Hepatocyte (in vitro differentiated cells): ENCODE measurements at regions not wholly inside any gene's neighbourhood (a gene's known extent, or its start where the extent isn't known, plus 50 kb on each side); places are given as distances from the start of the nearest gene placed in this dataset.

ENCODE experiments used
- DNase-seq: peaks from one replicate; pipeline ENCODE4 v3.0.0-alpha.2; 2016; ENCODE audit warnings: low spot score
- H2AFZ ChIP-seq: fragments of 200-600 bp; sonication (generic); 2 replicates; pipeline ENCODE4 v1.6.0; 2016; ENCODE audit warnings: antibody characterized with exemption, mild to moderate bottlenecking
- H3K27ac ChIP-seq: fragments of 200-600 bp; sonication (generic); 2 replicates; pipeline ENCODE4 v1.5.1; 2016; ENCODE audit warnings: mild to moderate bottlenecking
- H3K27me3 ChIP-seq: fragments of 200-600 bp; sonication (generic); 2 replicates; pipeline ENCODE4 v1.6.1; 2016
- H3K36me3 ChIP-seq: fragments of 200-600 bp; sonication (generic); replicated peaks from 2 replicates; pipeline ENCODE4 v1.5.1; 2016; ENCODE audit warnings: low read depth; ENCODE audit not compliant: insufficient read depth
- H3K4me1 ChIP-seq: fragments of 200-600 bp; sonication (generic); 2 replicates; pipeline ENCODE4 v1.5.1; 2016; ENCODE audit warnings: mild to moderate bottlenecking, moderate library complexity; ENCODE audit not compliant: insufficient read depth
- H3K4me2 ChIP-seq: fragments of 200-600 bp; sonication (generic); 2 replicates; pipeline ENCODE4 v1.6.0; 2016
- H3K4me3 ChIP-seq: fragments of 200-600 bp; sonication (generic); 2 replicates; pipeline ENCODE4 v1.5.1; 2016; ENCODE audit warnings: mild to moderate bottlenecking
- H3K79me2 ChIP-seq: fragments of 200-600 bp; sonication (generic); 2 replicates; pipeline ENCODE4 v1.6.0; 2017; ENCODE audit warnings: mild to moderate bottlenecking
- H3K9me2 ChIP-seq: fragments of 200-600 bp; sonication (generic); replicated peaks from 2 replicates; pipeline ENCODE4 v1.6.0; 2017; ENCODE audit warnings: mild to moderate bottlenecking; ENCODE audit not compliant: insufficient read depth
- H3K9me3 ChIP-seq: fragments of 200-600 bp; sonication (generic); 2 replicates; pipeline ENCODE4 v1.5.1; 2016; ENCODE audit warnings: low read depth, mild to moderate bottlenecking
- H4K20me1 ChIP-seq: fragments of 200-600 bp; sonication (generic); 2 replicates; pipeline ENCODE4 v1.6.0; 2016; ENCODE audit warnings: mild to moderate bottlenecking; ENCODE audit not compliant: insufficient read depth, poor library complexity, severe bottlenecking
- CTCF ChIP-seq: fragments of 200-600 bp; sonication (generic); IDR thresholded peaks from 2 replicates; pipeline ENCODE4 v1.5.1; 2016; ENCODE audit warnings: antibody characterized with exemption, mild to moderate bottlenecking; ENCODE audit not compliant: poor library complexity
- EZH2 ChIP-seq: fragments of 200-600 bp; sonication (generic); IDR thresholded peaks from 2 replicates; pipeline ENCODE4 v1.6.1; 2016; ENCODE audit warnings: antibody characterized with exemption, mild to moderate bottlenecking, borderline replicate concordance
- EZH2phosphoT487 ChIP-seq: fragments of 200-600 bp; sonication (generic); IDR thresholded peaks from one replicate; pipeline ENCODE4 v1.6.1; 2018; ENCODE audit warnings: antibody characterized with exemption, mild to moderate bottlenecking, low read depth, moderate library complexity; ENCODE audit not compliant: unreplicated experiment, severe bottlenecking
- WGBS: methylation state at CpG from one replicate; pipeline ENCODE4 v1.1.6; 2016; ENCODE audit warnings: low lambda C conversion rate; ENCODE audit errors: missing lambda C conversion rate; 5-methylcytosine and 5-hydroxymethylcytosine counted together

- no peaks in the 10 kb centered on the region for H3K4me1 ChIP-seq
- H4K20me1 ChIP-seq = no peaks in the 10 kb centered on the region
- H3K4me2 ChIP-seq = no peak overlapping the region
- TF ChIP-seq CTCF = no peak
- no peak for TF ChIP-seq EZH2phosphoT487
- TF ChIP-seq EZH2 = no peak
- no peaks in the 10 kb centered on the region for H3K36me3 ChIP-seq
- DNase-seq = no peak
- H3K9me3 ChIP-seq = no peaks in the 10 kb centered on the region
- no peaks in the 10 kb centered on the region for H3K27me3 ChIP-seq
- H3K4me3 ChIP-seq = no peak overlapping the region
- WGBS = 74% methylated on average over 6 of the region's 6 CpGs
- H3K27ac ChIP-seq = no peak overlapping the region
- H3K79me2 ChIP-seq = no peaks in the 10 kb centered on the region
- no peak overlapping the region for H2AFZ ChIP-seq
- H3K9me2 ChIP-seq = no peaks in the 10 kb centered on the region
Measured at GRCh38 chr12:125376422-125376821, 311.2 kb downstream of the AACS start.

GRCh38 chr12:125377093-125377492 is 311.9 kb downstream of the AACS start:
- no peak overlapping the region for H3K27ac ChIP-seq
- no peaks in the 10 kb centered on the region for H3K9me3 ChIP-seq
- TF ChIP-seq CTCF (no peak), EZH2phosphoT487 (no peak), EZH2 (no peak)
- 100% methylated on average over 1 of the region's 1 CpG for WGBS
- H3K36me3 ChIP-seq = no peaks in the 10 kb centered on the region
- H3K4me1 ChIP-seq = no peaks in the 10 kb centered on the region
- H3K79me2 ChIP-seq = no peaks in the 10 kb centered on the region
- H3K27me3 ChIP-seq = no peaks in the 10 kb centered on the region
- no peak overlapping the region for H3K4me2 ChIP-seq
- H3K4me3 ChIP-seq = no peak overlapping the region
- H3K9me2 ChIP-seq = no peaks in the 10 kb centered on the region
- no peak for DNase-seq
- no peaks in the 10 kb centered on the region for H4K20me1 ChIP-seq
- H2AFZ ChIP-seq = no peak overlapping the region

- no peak overlapping the region for H2AFZ ChIP-seq
- no peak for TF ChIP-seq EZH2
- no peak for TF ChIP-seq EZH2phosphoT487
- no peak for TF ChIP-seq CTCF
- WGBS = 93% methylated on average over 4 of the region's 4 CpGs
- no peaks in the 10 kb centered on the region for H3K9me3 ChIP-seq
- no peak overlapping the region for H3K4me2 ChIP-seq
- no peaks in the 10 kb centered on the region for H3K79me2 ChIP-seq
- no peak overlapping the region for H3K27ac ChIP-seq
- no peak overlapping the region for H3K4me3 ChIP-seq
- H4K20me1 ChIP-seq = no peaks in the 10 kb centered on the region
- H3K9me2 ChIP-seq = peaks cover 4% of the 10 kb centered on the region
- H3K27me3 ChIP-seq = no peaks in the 10 kb centered on the region
- no peaks in the 10 kb centered on the region for H3K36me3 ChIP-seq
- H3K4me1 ChIP-seq = peaks cover 4% of the 10 kb centered on the region
- DNase-seq = no peak
Measured at GRCh38 chr12:125381373-125381772, 316.1 kb downstream of the AACS start.

GRCh38 chr12:125382926-125383325 is 317.7 kb downstream of the AACS start:
- no peaks in the 10 kb centered on the region for H3K36me3 ChIP-seq
- peaks cover 4% of the 10 kb centered on the region for H3K9me2 ChIP-seq
- H2AFZ ChIP-seq = no peak overlapping the region
- H3K4me1 ChIP-seq = peaks cover 15% of the 10 kb centered on the region
- H3K4me2 ChIP-seq = no peak overlapping the region
- no peaks in the 10 kb centered on the region for H3K9me3 ChIP-seq
- no peaks in the 10 kb centered on the region for H3K27me3 ChIP-seq
- no peak for DNase-seq
- no peaks in the 10 kb centered on the region for H3K79me2 ChIP-seq
- 78% methylated on average over 4 of the region's 4 CpGs for WGBS
- H4K20me1 ChIP-seq = no peaks in the 10 kb centered on the region
- no peak overlapping the region for H3K4me3 ChIP-seq
- no peak for TF ChIP-seq EZH2
- TF ChIP-seq EZH2phosphoT487 = no peak
- TF ChIP-seq CTCF = no peak
- no peak overlapping the region for H3K27ac ChIP-seq
